KMS-11 (cell line): ENCODE measurements at regions not wholly inside any gene's neighbourhood (a gene's known extent, or its start where the extent isn't known, plus 50 kb on each side); places are given as distances from the start of the nearest gene placed in this dataset.

Experiments used
- H2AFZ ChIP-seq: fragments of 200-600 bp; sonication (generic); 2 replicates; pipeline ENCODE4 v1.6.1; 2016; ENCODE audit warnings: antibody characterized with exemption, mixed run types, low read depth
- H3K27ac ChIP-seq: fragments of 200-600 bp; sonication (generic); 2 replicates; pipeline ENCODE4 v1.6.1; 2016; ENCODE audit warnings: mild to moderate bottlenecking, mixed run types
- H3K27me3 ChIP-seq: fragments of 200-600 bp; sonication (generic); 2 replicates; pipeline ENCODE4 v1.6.1; 2017; ENCODE audit warnings: mild to moderate bottlenecking, low read depth, mixed run types, moderate library complexity; ENCODE audit not compliant: insufficient read depth
- H3K36me3 ChIP-seq: fragments of 200-600 bp; sonication (generic); 2 replicates; pipeline ENCODE4 v1.6.1; 2017; ENCODE audit warnings: mild to moderate bottlenecking, mixed run types; ENCODE audit not compliant: insufficient read depth
- H3K4me1 ChIP-seq: fragments of 200-600 bp; sonication (generic); 2 replicates; pipeline ENCODE4 v1.6.1; 2016; ENCODE audit warnings: mild to moderate bottlenecking, low read depth, mixed run types; ENCODE audit not compliant: poor library complexity, severe bottlenecking
- H3K4me2 ChIP-seq: fragments of 200-600 bp; sonication (generic); 2 replicates; pipeline ENCODE4 v1.7.0; 2016; ENCODE audit warnings: mild to moderate bottlenecking, mixed run types
- H3K4me3 ChIP-seq: fragments of 200-600 bp; sonication (generic); IDR thresholded peaks from 2 replicates; pipeline ENCODE4 v1.6.1; 2017; ENCODE audit warnings: low read depth, low read length, mixed read lengths; ENCODE audit not compliant: insufficient read depth
- H3K79me2 ChIP-seq: fragments of 200-600 bp; sonication (generic); 2 replicates; pipeline ENCODE4 v1.6.1; 2016; ENCODE audit warnings: low read depth, mixed run types; ENCODE audit not compliant: insufficient read depth
- H3K9ac ChIP-seq: fragments of 200-600 bp; sonication (generic); 2 replicates; pipeline ENCODE4 v1.6.1; 2016; ENCODE audit warnings: mild to moderate bottlenecking, mixed run types
- H4K20me1 ChIP-seq: fragments of 200-600 bp; sonication (generic); 2 replicates; pipeline ENCODE4 v1.6.1; 2016; ENCODE audit warnings: mild to moderate bottlenecking, mixed run types; ENCODE audit not compliant: insufficient read depth
- TF ChIP-seq, protein P1 (sequence below): fragments of 200-600 bp; sonication (generic); conservative IDR thresholded peaks from 2 replicates; pipeline ENCODE4 v1.6.1; 2017; ENCODE audit warnings: low read depth, mild to moderate bottlenecking, antibody characterized with exemption, low read length, moderate library complexity, mixed read lengths

DNA sequence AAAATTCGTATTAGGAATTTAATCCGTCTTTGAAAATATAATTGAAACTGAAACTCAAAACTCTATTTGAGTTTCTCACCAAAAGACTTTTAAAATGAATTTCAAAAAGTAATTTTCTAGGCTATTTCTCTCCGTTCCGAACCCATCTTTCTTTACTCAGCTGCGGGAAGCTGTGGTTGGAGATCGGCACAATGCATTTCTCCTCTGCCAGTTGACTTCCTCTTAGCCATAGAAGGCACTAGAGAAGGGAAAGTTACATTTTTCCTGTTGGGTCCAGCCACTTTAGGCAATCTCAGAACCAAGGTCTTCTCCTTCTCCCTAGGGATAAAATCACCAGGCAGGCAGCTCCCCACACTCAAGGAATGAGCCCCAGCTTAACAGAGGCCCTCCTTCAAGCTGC lies 133.6 kb upstream of the COL1A2 start:
- Histone ChIP-seq H3K27ac (no peak overlapping the region), H3K79me2 (no peaks in the 10 kb centered on the region), H3K4me3 (no peak overlapping the region), H3K27me3 (no peaks in the 10 kb centered on the region), H3K4me1 (no peaks in the 10 kb centered on the region), H3K36me3 (no peaks in the 10 kb centered on the region), H2AFZ (no peak overlapping the region), H4K20me1 (no peaks in the 10 kb centered on the region), H3K4me2 (no peak overlapping the region), H3K9ac (no peak overlapping the region)
- TF ChIP-seq, protein P1, sequence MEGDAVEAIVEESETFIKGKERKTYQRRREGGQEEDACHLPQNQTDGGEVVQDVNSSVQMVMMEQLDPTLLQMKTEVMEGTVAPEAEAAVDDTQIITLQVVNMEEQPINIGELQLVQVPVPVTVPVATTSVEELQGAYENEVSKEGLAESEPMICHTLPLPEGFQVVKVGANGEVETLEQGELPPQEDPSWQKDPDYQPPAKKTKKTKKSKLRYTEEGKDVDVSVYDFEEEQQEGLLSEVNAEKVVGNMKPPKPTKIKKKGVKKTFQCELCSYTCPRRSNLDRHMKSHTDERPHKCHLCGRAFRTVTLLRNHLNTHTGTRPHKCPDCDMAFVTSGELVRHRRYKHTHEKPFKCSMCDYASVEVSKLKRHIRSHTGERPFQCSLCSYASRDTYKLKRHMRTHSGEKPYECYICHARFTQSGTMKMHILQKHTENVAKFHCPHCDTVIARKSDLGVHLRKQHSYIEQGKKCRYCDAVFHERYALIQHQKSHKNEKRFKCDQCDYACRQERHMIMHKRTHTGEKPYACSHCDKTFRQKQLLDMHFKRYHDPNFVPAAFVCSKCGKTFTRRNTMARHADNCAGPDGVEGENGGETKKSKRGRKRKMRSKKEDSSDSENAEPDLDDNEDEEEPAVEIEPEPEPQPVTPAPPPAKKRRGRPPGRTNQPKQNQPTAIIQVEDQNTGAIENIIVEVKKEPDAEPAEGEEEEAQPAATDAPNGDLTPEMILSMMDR = no peak

- TF ChIP-seq, protein P1 = no peak
- no peak overlapping the region for H2AFZ ChIP-seq
- H3K9ac ChIP-seq = no peak overlapping the region
- H3K79me2 ChIP-seq = no peaks in the 10 kb centered on the region
- no peaks in the 10 kb centered on the region for H3K4me1 ChIP-seq
- no peaks in the 10 kb centered on the region for H4K20me1 ChIP-seq
- no peaks in the 10 kb centered on the region for H3K36me3 ChIP-seq
- no peak overlapping the region for H3K4me2 ChIP-seq
- no peak overlapping the region for H3K27ac ChIP-seq
- no peaks in the 10 kb centered on the region for H3K27me3 ChIP-seq
- no peak overlapping the region for H3K4me3 ChIP-seq
Observed at GRCh38 chr7:94264756-94265155, 129.9 kb upstream of the COL1A2 start.

DNA sequence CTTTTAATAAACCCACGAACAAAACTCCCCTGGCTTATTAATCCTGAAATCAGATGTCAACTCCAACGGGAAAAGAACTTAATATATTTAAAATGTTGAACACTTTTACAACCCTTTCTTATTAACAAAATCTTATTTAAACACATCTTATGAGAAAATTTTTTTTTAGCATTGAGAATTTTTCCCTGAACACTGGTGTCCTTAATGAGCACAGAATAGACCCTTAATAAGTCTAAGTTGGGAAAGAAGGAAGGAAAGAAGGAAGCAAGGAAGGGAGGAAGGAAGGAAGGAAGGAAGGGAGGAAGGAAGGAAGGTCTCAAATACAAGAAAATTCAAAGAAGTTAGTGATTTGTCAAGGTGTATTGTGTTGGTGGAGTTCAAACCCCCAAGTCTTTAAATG lies 129.2 kb upstream of the COL1A2 start:
- H3K4me1 ChIP-seq = no peaks in the 10 kb centered on the region
- H3K4me3 ChIP-seq = no peak overlapping the region
- no peaks in the 10 kb centered on the region for H3K79me2 ChIP-seq
- no peaks in the 10 kb centered on the region for H3K36me3 ChIP-seq
- no peak overlapping the region for H3K9ac ChIP-seq
- H3K27me3 ChIP-seq = no peaks in the 10 kb centered on the region
- H4K20me1 ChIP-seq = no peaks in the 10 kb centered on the region
- TF ChIP-seq, protein P1 = no peak
- no peak overlapping the region for H3K27ac ChIP-seq
- no peak overlapping the region for H2AFZ ChIP-seq
- H3K4me2 ChIP-seq = no peak overlapping the region

DNA sequence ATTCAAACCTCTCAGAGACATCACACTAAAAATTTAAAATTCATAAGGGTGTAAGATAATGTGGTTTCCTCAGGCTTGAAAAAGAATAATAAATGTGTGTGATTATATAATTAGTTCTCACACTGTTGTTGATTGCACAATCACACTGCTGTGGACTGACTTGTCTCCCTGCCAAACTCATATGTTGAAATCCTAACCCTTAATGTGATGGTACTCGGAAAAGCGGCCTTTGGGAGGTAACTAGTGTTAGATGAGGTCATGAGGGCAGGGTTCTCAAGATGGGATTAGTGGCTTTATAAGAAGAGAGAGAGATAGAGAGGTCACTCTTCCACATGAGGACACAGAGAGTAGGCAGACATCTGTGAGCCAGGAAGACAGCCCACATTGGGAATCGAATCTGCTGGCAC lies 128.5 kb upstream of the COL1A2 start:
- Histone ChIP-seq H3K27ac (no peak overlapping the region), H3K9ac (no peak overlapping the region), H3K4me1 (no peaks in the 10 kb centered on the region), H2AFZ (no peak overlapping the region), H4K20me1 (no peaks in the 10 kb centered on the region), H3K4me3 (no peak overlapping the region), H3K4me2 (no peak overlapping the region), H3K27me3 (no peaks in the 10 kb centered on the region), H3K79me2 (no peaks in the 10 kb centered on the region), H3K36me3 (no peaks in the 10 kb centered on the region)
- TF ChIP-seq, protein P1 = no peak
